Brain microvascular endothelial cell (primary cell): ENCODE measurements at regions not wholly inside any gene's neighbourhood (a gene's known extent, or its start where the extent isn't known, plus 50 kb on each side); places are given as distances from the start of the nearest gene placed in this dataset.

Experiments used
- DNase-seq: peaks from one replicate; pipeline ENCODE4 v3.0.0-alpha.2; 2020
- H3K27ac ChIP-seq: fragments of 250-450 bp; sonication (Bioruptor Pico); 2 replicates; pipeline ENCODE4 v1.5.1; 2020; ENCODE audit warnings: mild to moderate bottlenecking, moderate library complexity
- H3K27me3 ChIP-seq: fragments of 250-450 bp; sonication (Bioruptor Pico); replicated peaks from 2 replicates; pipeline ENCODE4 v1.5.1; 2020; ENCODE audit warnings: mild to moderate bottlenecking
- H3K36me3 ChIP-seq: fragments of 250-450 bp; sonication (Bioruptor Pico); replicated peaks from 2 replicates; pipeline ENCODE4 v1.5.1; 2020; ENCODE audit warnings: mild to moderate bottlenecking
- H3K4me3 ChIP-seq: 2 replicates; pipeline ENCODE4 v1.5.1; 2011; ENCODE audit warnings: low read depth, mild to moderate bottlenecking, control low read depth, low read length, moderate library complexity
- in situ Hi-C: cut with HindIII; loops from 2 replicates; pipeline ENCODE4 v1.10.0; 2017; ENCODE audit warnings: low sequenced_read_pairs, low pct_ligation_motif_present
- TF ChIP-seq, protein P1 (sequence below): IDR thresholded peaks from 2 replicates; pipeline ENCODE4 v1.5.1; 2011; ENCODE audit warnings: low read depth, mild to moderate bottlenecking, moderate library complexity, low read length, control low read depth, inconsistent platforms; ENCODE audit errors: missing control alignments

GRCh38 chr1:38431535-38432376 is 385.2 kb upstream of the POU3F1 start:
- Histone ChIP-seq H3K36me3 (no peaks in the 10 kb centered on the region), H3K27ac (no peak overlapping the region), H3K4me3 (no peak overlapping the region), H3K27me3 (no peaks in the 10 kb centered on the region)
- no peak for DNase-seq
- in situ Hi-C loops: no loop called here
- TF ChIP-seq, protein P1, sequence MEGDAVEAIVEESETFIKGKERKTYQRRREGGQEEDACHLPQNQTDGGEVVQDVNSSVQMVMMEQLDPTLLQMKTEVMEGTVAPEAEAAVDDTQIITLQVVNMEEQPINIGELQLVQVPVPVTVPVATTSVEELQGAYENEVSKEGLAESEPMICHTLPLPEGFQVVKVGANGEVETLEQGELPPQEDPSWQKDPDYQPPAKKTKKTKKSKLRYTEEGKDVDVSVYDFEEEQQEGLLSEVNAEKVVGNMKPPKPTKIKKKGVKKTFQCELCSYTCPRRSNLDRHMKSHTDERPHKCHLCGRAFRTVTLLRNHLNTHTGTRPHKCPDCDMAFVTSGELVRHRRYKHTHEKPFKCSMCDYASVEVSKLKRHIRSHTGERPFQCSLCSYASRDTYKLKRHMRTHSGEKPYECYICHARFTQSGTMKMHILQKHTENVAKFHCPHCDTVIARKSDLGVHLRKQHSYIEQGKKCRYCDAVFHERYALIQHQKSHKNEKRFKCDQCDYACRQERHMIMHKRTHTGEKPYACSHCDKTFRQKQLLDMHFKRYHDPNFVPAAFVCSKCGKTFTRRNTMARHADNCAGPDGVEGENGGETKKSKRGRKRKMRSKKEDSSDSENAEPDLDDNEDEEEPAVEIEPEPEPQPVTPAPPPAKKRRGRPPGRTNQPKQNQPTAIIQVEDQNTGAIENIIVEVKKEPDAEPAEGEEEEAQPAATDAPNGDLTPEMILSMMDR: no peak

DNA sequence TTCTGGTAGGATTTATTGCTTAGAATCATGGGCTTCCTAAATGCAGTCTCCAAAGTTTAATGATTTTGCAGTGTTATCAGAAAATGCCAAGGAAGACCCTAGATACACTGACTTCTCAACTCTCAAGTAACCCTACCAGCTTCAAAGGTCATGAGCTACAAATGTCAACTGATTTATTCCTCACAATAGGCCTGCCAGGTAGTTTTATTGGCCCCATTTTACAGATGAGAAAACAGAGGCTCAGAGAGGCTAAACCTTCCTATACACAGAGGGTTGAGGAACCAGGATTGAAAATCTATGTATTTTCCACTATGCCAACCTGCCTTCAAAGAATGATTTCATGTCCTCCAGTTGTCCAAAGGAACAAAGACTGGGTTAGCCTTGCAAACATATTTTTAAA is 384.4 kb upstream of the POU3F1 start:
- TF ChIP-seq, protein P1: no peak
- Histone ChIP-seq H3K36me3 (no peaks in the 10 kb centered on the region), H3K27ac (no peak overlapping the region), H3K4me3 (no peak overlapping the region), H3K27me3 (no peaks in the 10 kb centered on the region)
- in situ Hi-C loops: no loop called here
- DNase-seq: no peak

DNA sequence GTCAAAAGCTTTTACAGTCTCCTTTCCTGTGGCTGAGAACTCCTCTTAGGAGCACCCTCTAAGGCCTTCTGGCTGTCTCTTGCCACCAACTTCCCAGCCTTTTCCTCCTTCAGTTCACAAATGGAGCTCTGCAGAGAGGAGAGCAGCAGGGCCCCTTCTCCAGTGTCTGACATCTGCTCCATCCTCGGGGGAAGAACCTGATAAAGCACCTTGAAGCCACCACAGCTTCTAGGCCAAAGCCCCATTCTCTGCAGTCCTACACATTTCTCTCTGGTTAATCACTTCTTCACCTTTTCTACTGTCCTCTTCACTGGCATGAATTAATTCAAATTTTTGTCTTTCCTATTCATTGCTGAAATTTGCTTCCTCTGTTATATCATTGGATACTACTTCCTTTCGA is 378.1 kb upstream of the POU3F1 start:
- TF ChIP-seq, protein P1: no peak
- Histone ChIP-seq H3K4me3 (no peak overlapping the region), H3K36me3 (no peaks in the 10 kb centered on the region), H3K27me3 (no peaks in the 10 kb centered on the region), H3K27ac (no peak overlapping the region)
- in situ Hi-C loops: no loop called here
- DNase-seq: no peak

GRCh38 chr1:38420666-38421065 is 374.1 kb upstream of the POU3F1 start:
- DNase-seq: no peak
- in situ Hi-C loops: no loop called here
- Histone ChIP-seq H3K4me3 (no peak overlapping the region), H3K27ac (no peak overlapping the region), H3K36me3 (no peaks in the 10 kb centered on the region), H3K27me3 (no peaks in the 10 kb centered on the region)
- TF ChIP-seq, protein P1: no peak

- DNase-seq: no peak
- in situ Hi-C loops: no loop called here
- H3K36me3 ChIP-seq: no peaks in the 10 kb centered on the region
- H3K27me3 ChIP-seq: no peaks in the 10 kb centered on the region
- TF ChIP-seq, protein P1: no peak
- no peak overlapping the region for H3K27ac ChIP-seq
- H3K4me3 ChIP-seq: no peak overlapping the region
Measured at GRCh38 chr1:38418195-38419030, 371.8 kb upstream of the POU3F1 start.
